ENCODE measurements at regions not wholly inside any gene's neighbourhood (a gene's known extent, or its start where the extent isn't known, plus 50 kb on each side); places are given as distances from the start of the nearest gene placed in this dataset.

- Histone ChIP-seq H3K9ac (ENCODE audit: low read length in 3 of 3) (no peak overlapping the region), H3K9me3 (ENCODE audit: control insufficient read depth in 2 of 3, insufficient read depth in 1 of 3, low read length in 3 of 3) (no peaks in the 10 kb centered on the region), H3K27ac (ENCODE audit: low read depth in 2 of 2, low read length in 2 of 2) (no peak overlapping the region), H3K36me3 (ENCODE audit: control insufficient read depth in 2 of 3, insufficient read depth in 3 of 3, low read length in 3 of 3) (no peaks in the 10 kb centered on the region), H3K4me1 (ENCODE audit: control insufficient read depth in 2 of 3, insufficient read depth in 2 of 3, low read depth in 1 of 3, low read length in 3 of 3) (peaks cover 6 to 38% (median 9%) of the 10 kb centered on the region in 3 donors), H3K27me3 (ENCODE audit: control insufficient read depth, insufficient read depth, low read length) (no peaks in the 10 kb centered on the region), H3K4me3 (ENCODE audit: low read length in 3 of 3) (no peak overlapping the region)
- TF ChIP-seq CTCF (IDR thresholded peaks at IDR 0.05; ENCODE audit: borderline replicate concordance, extremely low read depth, insufficient read depth): no peak
- intact Hi-C loops (cut with DNase I): no loop called here
- DNase-seq: no peak
- no peak for FAIRE-seq
Observed at GRCh38 chr5:68679041-68679440, 414.8 kb upstream of the SLC30A5 start.

- TF ChIP-seq CTCF (IDR thresholded peaks at IDR 0.05; ENCODE audit: borderline replicate concordance, extremely low read depth, insufficient read depth): no peak
- DNase-seq (no peak), FAIRE-seq (no peak)
- Histone ChIP-seq H3K27ac (ENCODE audit: low read depth in 2 of 2, low read length in 2 of 2) (peak overlapping the region in 1 of 2 donors; percentile 8), H3K27me3 (ENCODE audit: control insufficient read depth, insufficient read depth, low read length) (no peaks in the 10 kb centered on the region), H3K9ac (ENCODE audit: low read length in 3 of 3) (no peak overlapping the region), H3K36me3 (ENCODE audit: control insufficient read depth in 2 of 3, insufficient read depth in 3 of 3, low read length in 3 of 3) (no peaks in the 10 kb centered on the region), H3K4me3 (ENCODE audit: low read length in 3 of 3) (no peak overlapping the region), H3K9me3 (ENCODE audit: control insufficient read depth in 2 of 3, insufficient read depth in 1 of 3, low read length in 3 of 3) (no peaks in the 10 kb centered on the region), H3K4me1 (ENCODE audit: control insufficient read depth in 2 of 3, insufficient read depth in 2 of 3, low read depth in 1 of 3, low read length in 3 of 3) (peaks cover 0 to 26% (median 7%) of the 10 kb centered on the region in 3 donors)
- intact Hi-C loops (cut with DNase I): no loop called here
Observed at GRCh38 chr5:68680366-68680765, 413.4 kb upstream of the SLC30A5 start.

- FAIRE-seq: no peak
- no peak for TF ChIP-seq CTCF (IDR thresholded peaks at IDR 0.05; ENCODE audit: borderline replicate concordance, extremely low read depth, insufficient read depth)
- intact Hi-C loops (cut with DNase I): no loop called here
Observed at GRCh38 chr5:68681929-68682328, 411.9 kb upstream of the SLC30A5 start.

More at GRCh38 chr5:68681929-68682328, 411.9 kb upstream of the SLC30A5 start:
- Histone ChIP-seq H3K9me3 (ENCODE audit: control insufficient read depth in 2 of 3, insufficient read depth in 1 of 3, low read length in 3 of 3) (no peaks in the 10 kb centered on the region), H3K27ac (ENCODE audit: low read depth in 2 of 2, low read length in 2 of 2) (peak overlapping the region; percentile 57 to 88), H3K4me1 (ENCODE audit: control insufficient read depth in 2 of 3, insufficient read depth in 2 of 3, low read depth in 1 of 3, low read length in 3 of 3) (peaks cover 0 to 26% (median 7%) of the 10 kb centered on the region in 3 donors), H3K36me3 (ENCODE audit: control insufficient read depth in 2 of 3, insufficient read depth in 3 of 3, low read length in 3 of 3) (no peaks in the 10 kb centered on the region), H3K4me3 (ENCODE audit: low read length in 3 of 3) (no peak overlapping the region), H3K9ac (ENCODE audit: low read length in 3 of 3) (peak overlapping the region in 1 of 3 donors; percentile 82), H3K27me3 (ENCODE audit: control insufficient read depth, insufficient read depth, low read length) (no peaks in the 10 kb centered on the region)
- no peak for DNase-seq

All from kidney (tissue), 13 donors.